ENCODE measurements at regions not wholly inside any gene's neighbourhood (a gene's known extent, or its start where the extent isn't known, plus 50 kb on each side); places are given as distances from the start of the nearest gene placed in this dataset.

DNA sequence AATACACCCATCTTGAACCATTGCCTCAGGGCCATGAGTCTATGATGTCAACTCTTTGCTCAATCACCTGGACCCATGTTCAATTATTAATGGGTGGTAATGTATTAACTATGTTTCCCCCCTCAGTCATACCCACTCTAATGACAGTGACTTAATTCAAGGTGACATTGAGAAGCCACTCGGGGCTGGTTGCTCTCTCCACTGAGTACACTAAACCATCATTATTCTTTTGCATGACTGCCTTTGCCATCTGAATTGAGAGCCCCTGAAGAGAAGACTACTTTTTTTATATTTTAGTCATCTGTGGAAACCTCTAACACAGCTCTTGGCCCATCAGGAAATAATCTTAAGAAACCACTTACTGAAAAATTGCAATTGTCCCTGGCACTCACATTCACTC, 139.2 kb upstream of the SOX21 start:
- Histone ChIP-seq H3K27ac (ENCODE audit: low read length) (no peak overlapping the region), H3K4me1 (ENCODE audit: control insufficient read depth, insufficient read depth, low read length) (no peaks in the 10 kb centered on the region), H3K4me3 (ENCODE audit: low read depth in 2 of 2, low read length in 2 of 2) (no peak overlapping the region), H3K36me3 (ENCODE audit: control insufficient read depth, insufficient read depth, low read length) (no peaks in the 10 kb centered on the region), H3K9me3 (ENCODE audit: control insufficient read depth, insufficient read depth, low read depth, low read length) (no peaks in the 10 kb centered on the region), H3K27me3 (ENCODE audit: control insufficient read depth, insufficient read depth, low read length) (no peaks in the 10 kb centered on the region)
- TF ChIP-seq POLR2AphosphoS5 (IDR thresholded peaks at IDR 0.05; ENCODE audit: low read depth, low read length) (no peak), SIN3A (IDR thresholded peaks at IDR 0.05; ENCODE audit: borderline replicate concordance, insufficient read depth, low read depth, low read length) (no peak), CTCF (IDR thresholded peaks at IDR 0.05) (no peak)
- TF ChIP-seq, protein P1, sequence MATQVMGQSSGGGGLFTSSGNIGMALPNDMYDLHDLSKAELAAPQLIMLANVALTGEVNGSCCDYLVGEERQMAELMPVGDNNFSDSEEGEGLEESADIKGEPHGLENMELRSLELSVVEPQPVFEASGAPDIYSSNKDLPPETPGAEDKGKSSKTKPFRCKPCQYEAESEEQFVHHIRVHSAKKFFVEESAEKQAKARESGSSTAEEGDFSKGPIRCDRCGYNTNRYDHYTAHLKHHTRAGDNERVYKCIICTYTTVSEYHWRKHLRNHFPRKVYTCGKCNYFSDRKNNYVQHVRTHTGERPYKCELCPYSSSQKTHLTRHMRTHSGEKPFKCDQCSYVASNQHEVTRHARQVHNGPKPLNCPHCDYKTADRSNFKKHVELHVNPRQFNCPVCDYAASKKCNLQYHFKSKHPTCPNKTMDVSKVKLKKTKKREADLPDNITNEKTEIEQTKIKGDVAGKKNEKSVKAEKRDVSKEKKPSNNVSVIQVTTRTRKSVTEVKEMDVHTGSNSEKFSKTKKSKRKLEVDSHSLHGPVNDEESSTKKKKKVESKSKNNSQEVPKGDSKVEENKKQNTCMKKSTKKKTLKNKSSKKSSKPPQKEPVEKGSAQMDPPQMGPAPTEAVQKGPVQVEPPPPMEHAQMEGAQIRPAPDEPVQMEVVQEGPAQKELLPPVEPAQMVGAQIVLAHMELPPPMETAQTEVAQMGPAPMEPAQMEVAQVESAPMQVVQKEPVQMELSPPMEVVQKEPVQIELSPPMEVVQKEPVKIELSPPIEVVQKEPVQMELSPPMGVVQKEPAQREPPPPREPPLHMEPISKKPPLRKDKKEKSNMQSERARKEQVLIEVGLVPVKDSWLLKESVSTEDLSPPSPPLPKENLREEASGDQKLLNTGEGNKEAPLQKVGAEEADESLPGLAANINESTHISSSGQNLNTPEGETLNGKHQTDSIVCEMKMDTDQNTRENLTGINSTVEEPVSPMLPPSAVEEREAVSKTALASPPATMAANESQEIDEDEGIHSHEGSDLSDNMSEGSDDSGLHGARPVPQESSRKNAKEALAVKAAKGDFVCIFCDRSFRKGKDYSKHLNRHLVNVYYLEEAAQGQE (IDR thresholded peaks at IDR 0.05; ENCODE audit: insufficient read depth in 1 of 2, low read depth in 2 of 2, low read length in 1 of 2): no peak
- intact Hi-C loops (cut with micrococcal nuclease; ENCODE audit: unreplicated experiment) (no loop called here), in situ Hi-C loops (cut with HindIII; ENCODE audit: low pct_unique_long_range_greater_than_20kb, low sequenced_read_pairs) (no loop called here)
- POLR2A ChIA-PET: no interaction called here
- CTCF ChIA-PET: no interaction called here
- ATAC-seq: no peak
- DNase-seq (ENCODE audit: low read depth, low spot score): no peak
- BruUV-seq (replicated peaks): no TSS peak

DNA sequence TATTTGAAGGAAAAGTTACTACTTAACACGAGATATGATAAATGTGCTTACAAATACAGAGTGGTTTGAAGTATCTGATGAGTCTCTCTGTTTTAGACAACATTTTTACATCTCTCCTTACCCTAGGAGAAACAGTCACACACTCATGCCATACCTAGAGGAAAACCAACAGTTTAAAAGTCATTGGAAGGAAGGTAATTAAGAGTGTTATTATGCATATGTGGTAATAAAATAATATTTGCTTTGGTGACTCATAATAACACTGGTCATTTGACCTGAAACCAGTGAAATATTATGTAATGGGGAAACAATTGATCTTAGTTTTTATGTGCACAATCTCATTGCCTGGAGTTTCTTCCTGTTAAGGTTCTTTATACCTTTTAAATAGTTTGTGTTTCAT, 136.9 kb upstream of the SOX21 start:
- in situ Hi-C loops (cut with HindIII; ENCODE audit: low pct_unique_long_range_greater_than_20kb, low sequenced_read_pairs): no loop called here
- Histone ChIP-seq H3K4me3 (ENCODE audit: low read depth in 2 of 2, low read length in 2 of 2) (no peak overlapping the region), H3K27ac (ENCODE audit: low read length) (no peak overlapping the region), H3K9me3 (ENCODE audit: control insufficient read depth, insufficient read depth, low read depth, low read length) (no peaks in the 10 kb centered on the region), H3K27me3 (ENCODE audit: control insufficient read depth, insufficient read depth, low read length) (no peaks in the 10 kb centered on the region), H3K36me3 (ENCODE audit: control insufficient read depth, insufficient read depth, low read length) (no peaks in the 10 kb centered on the region), H3K4me1 (ENCODE audit: control insufficient read depth, insufficient read depth, low read length) (no peaks in the 10 kb centered on the region)
- ChIA-PET CTCF (no interaction called here), POLR2A (no interaction called here)
- no TSS peak for BruUV-seq (replicated peaks)
- DNase-seq (ENCODE audit: low read depth, low spot score) (no peak), ATAC-seq (no peak)
- TF ChIP-seq, protein P1 (IDR thresholded peaks at IDR 0.05; ENCODE audit: insufficient read depth in 1 of 2, low read depth in 2 of 2, low read length in 1 of 2): no peak
- no peak for TF ChIP-seq SIN3A (IDR thresholded peaks at IDR 0.05; ENCODE audit: borderline replicate concordance, insufficient read depth, low read depth, low read length)
- TF ChIP-seq TCF7L2 (IDR thresholded peaks at IDR 0.05; ENCODE audit: low read depth, low read length): no peak
- no peak for TF ChIP-seq CTCF (IDR thresholded peaks at IDR 0.05)
- no peak for TF ChIP-seq POLR2AphosphoS5 (IDR thresholded peaks at IDR 0.05; ENCODE audit: low read depth, low read length)
- intact Hi-C loops (cut with micrococcal nuclease; ENCODE audit: unreplicated experiment): no loop called here

Measured in Panc1 (cell line).